ENCODE measurements at regions not wholly inside any gene's neighbourhood (a gene's known extent, or its start where the extent isn't known, plus 50 kb on each side); places are given as distances from the start of the nearest gene placed in this dataset.

GRCh38 chr2:241935314-241935713 is 65.8 kb downstream of the RTP5 start:
- no peaks in the 10 kb centered on the region for H3K36me3 ChIP-seq (ENCODE audit: control insufficient read depth, insufficient read depth, low read length)
- no peak overlapping the region for H3K9ac ChIP-seq (ENCODE audit: low read depth, low read length)
- H3K27me3 ChIP-seq (ENCODE audit: control insufficient read depth, insufficient read depth, low read length): no peaks in the 10 kb centered on the region
- H3K4me1 ChIP-seq (ENCODE audit: control insufficient read depth, insufficient read depth, low read length): no peaks in the 10 kb centered on the region
- no peaks in the 10 kb centered on the region for H3K9me3 ChIP-seq (ENCODE audit: control insufficient read depth, insufficient read depth, low read length)
- H3K4me3 ChIP-seq (ENCODE audit: low read depth, low read length): no peak overlapping the region

GRCh38 chr2:241935774-241936173 is 66.2 kb downstream of the RTP5 start:
- Histone ChIP-seq H3K36me3 (ENCODE audit: control insufficient read depth, insufficient read depth, low read length) (no peaks in the 10 kb centered on the region), H3K4me3 (ENCODE audit: low read depth, low read length) (no peak overlapping the region), H3K27me3 (ENCODE audit: control insufficient read depth, insufficient read depth, low read length) (no peaks in the 10 kb centered on the region), H3K9ac (ENCODE audit: low read depth, low read length) (no peak overlapping the region), H3K4me1 (ENCODE audit: control insufficient read depth, insufficient read depth, low read length) (no peaks in the 10 kb centered on the region), H3K9me3 (ENCODE audit: control insufficient read depth, insufficient read depth, low read length) (no peaks in the 10 kb centered on the region)

- Histone ChIP-seq H3K9ac (ENCODE audit: low read depth, low read length) (no peak overlapping the region), H3K27me3 (ENCODE audit: control insufficient read depth, insufficient read depth, low read length) (no peaks in the 10 kb centered on the region), H3K4me1 (ENCODE audit: control insufficient read depth, insufficient read depth, low read length) (no peaks in the 10 kb centered on the region), H3K36me3 (ENCODE audit: control insufficient read depth, insufficient read depth, low read length) (no peaks in the 10 kb centered on the region), H3K4me3 (ENCODE audit: low read depth, low read length) (no peak overlapping the region), H3K9me3 (ENCODE audit: control insufficient read depth, insufficient read depth, low read length) (no peaks in the 10 kb centered on the region)
These were observed 67.1 kb downstream of the RTP5 start for GRCh38 chr2:241936457-241937133.

GRCh38 chr2:241937297-241937696 is 67.8 kb downstream of the RTP5 start:
- Histone ChIP-seq H3K9me3 (ENCODE audit: control insufficient read depth, insufficient read depth, low read length) (no peaks in the 10 kb centered on the region), H3K36me3 (ENCODE audit: control insufficient read depth, insufficient read depth, low read length) (no peaks in the 10 kb centered on the region), H3K27me3 (ENCODE audit: control insufficient read depth, insufficient read depth, low read length) (no peaks in the 10 kb centered on the region), H3K9ac (ENCODE audit: low read depth, low read length) (no peak overlapping the region), H3K4me3 (ENCODE audit: low read depth, low read length) (no peak overlapping the region), H3K4me1 (ENCODE audit: control insufficient read depth, insufficient read depth, low read length) (no peaks in the 10 kb centered on the region)

GRCh38 chr2:241939541-241939940 is 70.0 kb downstream of the RTP5 start:
- Histone ChIP-seq H3K36me3 (ENCODE audit: control insufficient read depth, insufficient read depth, low read length) (no peaks in the 10 kb centered on the region), H3K4me3 (ENCODE audit: low read depth, low read length) (no peak overlapping the region), H3K27me3 (ENCODE audit: control insufficient read depth, insufficient read depth, low read length) (peaks cover 12% of the 10 kb centered on the region), H3K9ac (ENCODE audit: low read depth, low read length) (no peak overlapping the region), H3K9me3 (ENCODE audit: control insufficient read depth, insufficient read depth, low read length) (no peaks in the 10 kb centered on the region), H3K4me1 (ENCODE audit: control insufficient read depth, insufficient read depth, low read length) (no peaks in the 10 kb centered on the region)

- Histone ChIP-seq H3K9me3 (ENCODE audit: control insufficient read depth, insufficient read depth, low read length) (no peaks in the 10 kb centered on the region), H3K27me3 (ENCODE audit: control insufficient read depth, insufficient read depth, low read length) (peaks cover 15% of the 10 kb centered on the region), H3K36me3 (ENCODE audit: control insufficient read depth, insufficient read depth, low read length) (no peaks in the 10 kb centered on the region), H3K4me3 (ENCODE audit: low read depth, low read length) (no peak overlapping the region), H3K4me1 (ENCODE audit: control insufficient read depth, insufficient read depth, low read length) (no peaks in the 10 kb centered on the region), H3K9ac (ENCODE audit: low read depth, low read length) (no peak overlapping the region)
These were observed 70.8 kb downstream of the RTP5 start for GRCh38 chr2:241940329-241940728.

- H3K27me3 ChIP-seq (ENCODE audit: control insufficient read depth, insufficient read depth, low read length): peaks cover 28% of the 10 kb centered on the region
- H3K4me3 ChIP-seq (ENCODE audit: low read depth, low read length): no peak overlapping the region
- H3K9me3 ChIP-seq (ENCODE audit: control insufficient read depth, insufficient read depth, low read length): no peaks in the 10 kb centered on the region
- H3K4me1 ChIP-seq (ENCODE audit: control insufficient read depth, insufficient read depth, low read length): peaks cover 8% of the 10 kb centered on the region
- H3K9ac ChIP-seq (ENCODE audit: low read depth, low read length): no peak overlapping the region
- no peaks in the 10 kb centered on the region for H3K36me3 ChIP-seq (ENCODE audit: control insufficient read depth, insufficient read depth, low read length)
These were observed 72.3 kb downstream of the RTP5 start for GRCh38 chr2:241941691-241942301.

- H3K9ac ChIP-seq (ENCODE audit: low read depth, low read length): no peak overlapping the region
- H3K27me3 ChIP-seq (ENCODE audit: control insufficient read depth, insufficient read depth, low read length): peaks cover 34% of the 10 kb centered on the region
- H3K4me3 ChIP-seq (ENCODE audit: low read depth, low read length): no peak overlapping the region
These were observed 73.1 kb downstream of the RTP5 start for GRCh38 chr2:241942416-241943208.

GRCh38 chr2:241943209-241943850 is 73.8 kb downstream of the RTP5 start:
- Histone ChIP-seq H3K27me3 (ENCODE audit: control insufficient read depth, insufficient read depth, low read length) (peaks cover 41% of the 10 kb centered on the region), H3K9ac (ENCODE audit: low read depth, low read length) (no peak overlapping the region), H3K4me1 (ENCODE audit: control insufficient read depth, insufficient read depth, low read length) (peaks cover 8% of the 10 kb centered on the region), H3K36me3 (ENCODE audit: control insufficient read depth, insufficient read depth, low read length) (no peaks in the 10 kb centered on the region), H3K4me3 (ENCODE audit: low read depth, low read length) (no peak overlapping the region), H3K9me3 (ENCODE audit: control insufficient read depth, insufficient read depth, low read length) (no peaks in the 10 kb centered on the region)

More at GRCh38 chr2:241942416-241943208, 73.1 kb downstream of the RTP5 start:
- no peaks in the 10 kb centered on the region for H3K9me3 ChIP-seq (ENCODE audit: control insufficient read depth, insufficient read depth, low read length)
- H3K36me3 ChIP-seq (ENCODE audit: control insufficient read depth, insufficient read depth, low read length): no peaks in the 10 kb centered on the region
- peaks cover 8% of the 10 kb centered on the region for H3K4me1 ChIP-seq (ENCODE audit: control insufficient read depth, insufficient read depth, low read length)

GRCh38 chr2:241943961-241944575 is 74.5 kb downstream of the RTP5 start:
- Histone ChIP-seq H3K27me3 (ENCODE audit: control insufficient read depth, insufficient read depth, low read length) (peaks cover 45% of the 10 kb centered on the region), H3K4me1 (ENCODE audit: control insufficient read depth, insufficient read depth, low read length) (peaks cover 8% of the 10 kb centered on the region), H3K36me3 (ENCODE audit: control insufficient read depth, insufficient read depth, low read length) (no peaks in the 10 kb centered on the region), H3K9ac (ENCODE audit: low read depth, low read length) (no peak overlapping the region), H3K9me3 (ENCODE audit: control insufficient read depth, insufficient read depth, low read length) (no peaks in the 10 kb centered on the region), H3K4me3 (ENCODE audit: low read depth, low read length) (no peak overlapping the region)

- no peaks in the 10 kb centered on the region for H3K36me3 ChIP-seq (ENCODE audit: control insufficient read depth, insufficient read depth, low read length)
- H3K9ac ChIP-seq (ENCODE audit: low read depth, low read length): no peak overlapping the region
- peaks cover 8% of the 10 kb centered on the region for H3K4me1 ChIP-seq (ENCODE audit: control insufficient read depth, insufficient read depth, low read length)
- no peaks in the 10 kb centered on the region for H3K9me3 ChIP-seq (ENCODE audit: control insufficient read depth, insufficient read depth, low read length)
- H3K27me3 ChIP-seq (ENCODE audit: control insufficient read depth, insufficient read depth, low read length): peaks cover 45% of the 10 kb centered on the region
- no peak overlapping the region for H3K4me3 ChIP-seq (ENCODE audit: low read depth, low read length)
These were observed 75.3 kb downstream of the RTP5 start for GRCh38 chr2:241944821-241945220.
